ENCODE measurements at regions not wholly inside any gene's neighbourhood (a gene's known extent, or its start where the extent isn't known, plus 50 kb on each side); places are given as distances from the start of the nearest gene placed in this dataset.
"Not testable (repeated sequence)": the region's sequence is repeated elsewhere in the genome, so short reads cannot be mapped to it uniquely, and the experiment has no call there.

GRCh38 chr4:79248610-79249009, 77.3 kb downstream of the NAA11 start:
- ATAC-seq (ENCODE audit: poor library complexity), result no peak
- no peaks in the 10 kb centered on the region for H3K36me3 Mint-ChIP-seq (ENCODE audit: low read depth)
- no peaks in the 10 kb centered on the region for H3K36me3 ChIP-seq (ENCODE audit: insufficient read depth, low read length)
- TF ChIP-seq, protein P1, sequence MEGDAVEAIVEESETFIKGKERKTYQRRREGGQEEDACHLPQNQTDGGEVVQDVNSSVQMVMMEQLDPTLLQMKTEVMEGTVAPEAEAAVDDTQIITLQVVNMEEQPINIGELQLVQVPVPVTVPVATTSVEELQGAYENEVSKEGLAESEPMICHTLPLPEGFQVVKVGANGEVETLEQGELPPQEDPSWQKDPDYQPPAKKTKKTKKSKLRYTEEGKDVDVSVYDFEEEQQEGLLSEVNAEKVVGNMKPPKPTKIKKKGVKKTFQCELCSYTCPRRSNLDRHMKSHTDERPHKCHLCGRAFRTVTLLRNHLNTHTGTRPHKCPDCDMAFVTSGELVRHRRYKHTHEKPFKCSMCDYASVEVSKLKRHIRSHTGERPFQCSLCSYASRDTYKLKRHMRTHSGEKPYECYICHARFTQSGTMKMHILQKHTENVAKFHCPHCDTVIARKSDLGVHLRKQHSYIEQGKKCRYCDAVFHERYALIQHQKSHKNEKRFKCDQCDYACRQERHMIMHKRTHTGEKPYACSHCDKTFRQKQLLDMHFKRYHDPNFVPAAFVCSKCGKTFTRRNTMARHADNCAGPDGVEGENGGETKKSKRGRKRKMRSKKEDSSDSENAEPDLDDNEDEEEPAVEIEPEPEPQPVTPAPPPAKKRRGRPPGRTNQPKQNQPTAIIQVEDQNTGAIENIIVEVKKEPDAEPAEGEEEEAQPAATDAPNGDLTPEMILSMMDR (IDR thresholded peaks at IDR 0.05), result no peak
- no peak overlapping the region for H3K4me3 ChIP-seq (ENCODE audit: low read length)
- no peak overlapping the region for H3K4me3 Mint-ChIP-seq
- no peak overlapping the region for H3K27ac ChIP-seq (ENCODE audit: low read depth in 1 of 2, low read length in 2 of 2)
- no peaks in the 10 kb centered on the region for H3K27me3 ChIP-seq (ENCODE audit: control insufficient read depth in 1 of 2, insufficient read depth in 2 of 2, low read length in 2 of 2)
- H3K4me1 ChIP-seq (ENCODE audit: insufficient read depth, low read length), result no peaks in the 10 kb centered on the region
- no peaks in the 10 kb centered on the region for H3K4me1 Mint-ChIP-seq (ENCODE audit: low read depth)
- H3K27me3 Mint-ChIP-seq, result peaks cover 4% of the 10 kb centered on the region
- H3K27ac Mint-ChIP-seq, result no peak overlapping the region
- H3K9me3 ChIP-seq (ENCODE audit: control insufficient read depth in 1 of 2, insufficient read depth in 1 of 2, low read length in 2 of 2), result peaks cover 0 to 35% of the 10 kb centered on the region in 2 experiments
- CTCF ChIA-PET, result no interaction called here
- no peaks in the 10 kb centered on the region for H3K9me3 Mint-ChIP-seq
- POLR2A ChIA-PET, result no interaction called here
- intact Hi-C loops (cut with DNase I, micrococcal nuclease), result no loop called here
- no peak for DNase-seq

- H3K36me3 ChIP-seq (ENCODE audit: insufficient read depth, low read length), result no peaks in the 10 kb centered on the region
- Mint-ChIP-seq H3K36me3 (ENCODE audit: low read depth) (no peaks in the 10 kb centered on the region), H3K4me3 (no peak overlapping the region), H3K9me3 (no peaks in the 10 kb centered on the region), H3K27me3 (peaks cover 4% of the 10 kb centered on the region), H3K27ac (no peak overlapping the region), H3K4me1 (ENCODE audit: low read depth) (no peaks in the 10 kb centered on the region)
- no peak overlapping the region for H3K4me3 ChIP-seq (ENCODE audit: low read length)
- TF ChIP-seq, protein P1 (IDR thresholded peaks at IDR 0.05), result no peak
- ChIA-PET CTCF (no interaction called here), POLR2A (no interaction called here)
- intact Hi-C loops (cut with DNase I, micrococcal nuclease), result no loop called here
- no peak for DNase-seq
- no peak for ATAC-seq (ENCODE audit: poor library complexity)
- no peak overlapping the region for H3K27ac ChIP-seq (ENCODE audit: low read depth in 1 of 2, low read length in 2 of 2)
- H3K4me1 ChIP-seq (ENCODE audit: insufficient read depth, low read length), result no peaks in the 10 kb centered on the region
- no peaks in the 10 kb centered on the region for H3K27me3 ChIP-seq (ENCODE audit: control insufficient read depth in 1 of 2, insufficient read depth in 2 of 2, low read length in 2 of 2)
- peaks cover 0 to 35% of the 10 kb centered on the region in 2 experiments for H3K9me3 ChIP-seq (ENCODE audit: control insufficient read depth in 1 of 2, insufficient read depth in 1 of 2, low read length in 2 of 2)
Measured at GRCh38 chr4:79247695-79248394, 78.0 kb downstream of the NAA11 start.

- H3K27me3 ChIP-seq (ENCODE audit: control insufficient read depth in 1 of 2, insufficient read depth in 2 of 2, low read length in 2 of 2); ATAC-seq (ENCODE audit: poor library complexity); H3K4me3 Mint-ChIP-seq; POLR2A ChIA-PET; H3K4me1 Mint-ChIP-seq (ENCODE audit: low read depth); H3K27ac ChIP-seq (ENCODE audit: low read depth in 1 of 2, low read length in 2 of 2); H3K27ac Mint-ChIP-seq; H3K4me3 ChIP-seq (ENCODE audit: low read length); H3K4me1 ChIP-seq (ENCODE audit: insufficient read depth, low read length); intact Hi-C loops (cut with DNase I, micrococcal nuclease); H3K36me3 ChIP-seq (ENCODE audit: insufficient read depth, low read length); DNase-seq; H3K36me3 Mint-ChIP-seq (ENCODE audit: low read depth); H3K27me3 Mint-ChIP-seq; CTCF ChIA-PET; H3K9me3 Mint-ChIP-seq: not testable (repeated sequence)
- peaks cover 0 to 35% of the 10 kb centered on the region in 2 experiments for H3K9me3 ChIP-seq (ENCODE audit: control insufficient read depth in 1 of 2, insufficient read depth in 1 of 2, low read length in 2 of 2)
Measured at GRCh38 chr4:79245200-79245940, 80.5 kb downstream of the NAA11 start.
